Hindlimb muscle (tissue), 1 donor: ENCODE measurements at regions not wholly inside any gene's neighbourhood (a gene's known extent, or its start where the extent isn't known, plus 50 kb on each side); places are given as distances from the start of the nearest gene placed in this dataset.

Source experiments
- DNase-seq: peaks from one replicate; pipeline ENCODE4 v3.0.0-alpha.2; 2013

DNA sequence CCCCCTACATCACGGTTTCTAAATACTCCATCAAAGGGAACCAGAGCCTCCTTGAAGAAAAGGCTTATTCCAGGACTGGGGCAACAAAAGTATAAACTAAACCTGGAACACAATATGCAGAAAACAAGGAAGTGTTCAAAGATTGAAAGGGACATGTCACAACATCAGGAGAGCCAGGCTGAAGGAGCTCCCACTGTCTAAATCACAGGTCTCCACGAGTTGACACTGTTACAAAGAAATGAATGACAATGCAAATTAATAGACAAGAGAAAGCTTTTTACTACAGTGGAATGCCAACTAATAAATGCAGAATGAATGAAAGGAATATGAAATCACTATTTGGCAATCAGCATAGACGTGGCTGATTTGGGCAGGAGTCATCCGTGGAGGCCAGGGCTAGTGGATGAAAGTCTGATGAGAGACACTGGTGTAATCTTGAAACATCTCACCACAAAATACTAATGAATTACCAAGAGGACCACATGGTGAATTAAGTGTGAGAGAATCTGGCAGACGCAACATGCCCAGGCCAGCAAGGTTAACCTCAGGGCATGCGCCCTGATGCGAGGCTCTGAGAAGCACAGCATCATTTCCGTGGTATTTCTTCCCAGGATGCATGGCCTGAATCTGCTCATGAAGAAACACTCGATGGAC, 123.8 kb upstream of the TJP1 start:
- no peak for DNase-seq

DNA sequence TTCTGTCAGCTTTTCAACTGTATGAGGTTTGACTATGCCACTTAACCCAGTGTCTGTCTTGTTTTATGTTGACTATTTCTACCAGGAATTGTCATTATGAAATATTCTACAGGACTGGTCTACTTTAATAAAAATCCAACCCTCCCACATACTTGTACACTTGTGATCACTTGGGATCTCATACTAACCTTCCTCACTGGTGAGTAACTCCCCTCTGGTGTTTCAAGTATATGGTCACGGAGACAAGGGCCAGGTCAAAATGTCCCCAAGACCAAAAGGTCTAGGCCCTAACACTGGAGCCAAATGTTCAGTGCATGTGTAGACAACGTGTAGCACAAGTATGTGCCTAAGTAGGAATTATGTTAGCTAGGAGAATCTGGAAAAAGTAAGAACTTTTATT, 122.7 kb upstream of the TJP1 start:
- no peak for DNase-seq

- no peak for DNase-seq
Observed at GRCh38 chr15:29942548-29942947, 120.3 kb upstream of the TJP1 start.

DNA sequence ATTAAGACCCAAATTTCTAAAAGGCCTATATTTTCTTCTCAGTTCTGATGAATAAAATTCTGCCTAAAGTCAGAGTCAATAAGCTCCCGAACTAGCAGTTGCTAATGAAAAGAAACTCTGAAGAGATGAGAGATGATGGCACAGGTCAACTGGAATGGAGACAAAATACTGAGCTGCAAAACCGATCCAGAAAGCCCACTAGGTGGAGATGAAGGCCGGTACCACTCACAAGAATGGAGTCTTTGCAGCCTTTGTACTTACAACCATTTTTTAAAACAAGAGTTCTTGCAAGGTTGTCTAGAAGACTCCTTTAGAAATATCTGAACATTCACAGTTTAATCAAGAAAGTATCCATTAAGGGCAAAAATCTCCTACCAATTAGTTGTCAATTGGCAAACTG, 119.9 kb upstream of the TJP1 start:
- no peak for DNase-seq

DNA sequence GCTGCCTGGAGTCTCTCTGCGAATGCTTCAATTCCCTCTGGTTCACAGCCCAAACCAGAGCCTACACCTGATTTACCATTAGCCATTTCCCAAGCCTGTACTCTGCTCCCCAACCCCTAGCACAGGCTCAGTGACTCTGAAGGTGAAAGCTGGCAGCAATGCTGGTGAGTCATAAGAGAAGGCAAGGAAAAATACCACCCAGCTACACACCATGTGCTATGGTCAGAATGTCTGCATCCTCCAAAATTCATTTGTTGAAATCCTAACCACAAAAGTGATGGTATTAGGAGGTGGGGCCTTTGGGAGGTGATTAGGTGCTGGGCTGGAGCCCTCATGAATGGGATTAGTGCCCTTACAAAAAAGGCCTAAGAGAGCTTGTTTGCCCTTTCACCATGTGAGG, 117.1 kb upstream of the TJP1 start:
- no peak for DNase-seq

- DNase-seq, result no peak
Observed at GRCh38 chr15:29938361-29939335, 116.4 kb upstream of the TJP1 start.

DNA sequence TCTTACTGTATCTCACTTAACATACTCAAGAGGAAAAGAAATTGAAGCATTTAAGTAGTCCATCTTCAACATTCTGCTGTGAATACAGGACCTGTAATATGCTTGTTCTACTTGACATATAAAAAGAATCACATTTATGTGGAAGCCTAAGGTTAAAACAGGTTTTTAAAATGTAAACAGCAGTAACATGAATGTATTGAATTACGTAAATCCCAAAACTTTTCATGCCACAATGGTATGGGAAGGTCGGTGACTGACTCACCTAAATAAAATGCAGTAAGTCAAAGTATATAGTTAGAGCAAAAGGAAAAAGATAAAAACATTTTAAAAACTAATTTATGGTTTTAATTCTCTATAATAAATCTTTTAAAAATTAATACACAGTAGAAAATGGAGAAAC, 115.7 kb upstream of the TJP1 start:
- DNase-seq, result no peak

DNA sequence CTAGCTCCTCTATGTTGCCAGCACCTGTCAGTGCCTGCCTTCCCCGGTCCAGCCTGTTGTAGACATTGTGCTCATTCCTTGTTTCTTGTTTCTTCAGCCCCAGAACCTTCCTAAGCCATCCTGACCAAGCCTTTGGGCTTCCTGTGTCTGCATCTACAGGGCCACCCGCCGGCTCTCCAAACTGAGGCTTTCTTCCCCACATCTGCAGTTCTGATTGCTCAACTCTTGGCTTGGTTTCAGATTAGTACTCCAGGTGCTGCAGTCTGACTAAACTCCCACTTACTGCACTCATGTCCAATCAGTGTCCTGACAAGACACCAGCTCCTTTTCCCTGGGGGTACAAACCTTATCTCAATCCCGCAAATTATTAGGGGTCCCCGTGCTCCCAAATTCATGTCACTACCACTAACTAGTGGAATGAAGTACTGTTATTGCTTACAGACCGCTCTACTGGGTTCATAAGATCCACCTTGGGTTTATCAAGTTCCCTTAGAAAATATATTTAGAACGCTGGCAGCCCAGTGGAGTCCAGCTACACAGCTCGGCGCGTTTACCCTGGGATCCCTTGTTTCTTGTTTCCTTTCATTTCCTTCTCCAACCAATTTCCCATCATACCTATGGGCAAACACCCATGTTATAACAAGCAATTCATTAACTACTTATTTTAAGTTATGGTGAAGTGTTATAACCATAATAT, 114.2 kb upstream of the TJP1 start:
- no peak for DNase-seq

DNA sequence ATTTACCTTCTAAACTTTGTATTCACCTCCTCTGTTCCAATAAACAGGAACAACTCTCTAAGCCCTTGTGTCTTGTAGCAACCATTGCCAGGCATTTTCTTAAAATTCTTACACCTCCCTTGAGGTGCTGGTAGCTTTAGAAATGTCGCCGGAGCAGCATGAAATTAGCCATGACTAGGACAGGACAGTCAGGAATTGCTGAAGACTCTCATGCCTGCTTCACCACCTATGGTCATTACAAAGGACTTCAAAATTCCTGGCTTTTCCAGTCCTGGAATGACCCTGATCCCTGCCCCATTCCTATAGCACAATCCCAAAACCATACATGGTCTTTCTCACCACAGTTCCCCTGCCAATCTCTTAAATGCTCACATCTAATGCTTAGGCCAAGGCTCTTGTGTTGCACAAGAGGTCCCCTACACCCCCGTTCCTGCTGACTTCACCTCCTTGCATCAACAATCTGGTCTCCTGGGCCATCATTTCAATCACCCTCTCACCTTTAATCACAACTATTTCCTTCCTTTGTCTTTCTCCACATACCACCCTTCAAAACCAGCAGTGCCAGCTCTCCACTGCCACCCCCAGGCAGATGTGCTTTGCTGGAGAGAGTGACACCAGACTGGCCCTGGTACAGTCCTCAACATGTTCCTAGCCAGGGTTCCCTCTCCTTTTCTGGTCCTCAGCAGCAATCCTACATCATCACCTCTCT, 113.2 kb upstream of the TJP1 start:
- no peak for DNase-seq

DNA sequence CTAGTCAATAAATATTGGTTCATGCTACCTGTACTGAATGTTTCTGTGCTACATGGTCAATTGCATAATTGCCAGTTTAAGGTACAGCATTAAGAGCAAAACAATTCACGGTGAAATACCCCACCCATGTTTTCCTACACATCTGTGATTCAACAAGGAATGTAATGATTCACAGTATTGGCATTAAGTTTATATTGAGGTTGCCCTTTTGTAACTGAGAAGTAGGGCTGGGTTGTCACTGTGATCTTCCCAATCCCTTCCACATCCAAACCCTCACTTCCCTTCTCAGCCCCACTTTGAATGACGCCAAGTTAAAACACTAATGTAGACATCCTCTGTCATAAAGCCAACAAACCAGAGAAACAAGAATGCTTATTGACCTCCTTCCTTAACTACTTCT, 112.0 kb upstream of the TJP1 start:
- no peak for DNase-seq

DNA sequence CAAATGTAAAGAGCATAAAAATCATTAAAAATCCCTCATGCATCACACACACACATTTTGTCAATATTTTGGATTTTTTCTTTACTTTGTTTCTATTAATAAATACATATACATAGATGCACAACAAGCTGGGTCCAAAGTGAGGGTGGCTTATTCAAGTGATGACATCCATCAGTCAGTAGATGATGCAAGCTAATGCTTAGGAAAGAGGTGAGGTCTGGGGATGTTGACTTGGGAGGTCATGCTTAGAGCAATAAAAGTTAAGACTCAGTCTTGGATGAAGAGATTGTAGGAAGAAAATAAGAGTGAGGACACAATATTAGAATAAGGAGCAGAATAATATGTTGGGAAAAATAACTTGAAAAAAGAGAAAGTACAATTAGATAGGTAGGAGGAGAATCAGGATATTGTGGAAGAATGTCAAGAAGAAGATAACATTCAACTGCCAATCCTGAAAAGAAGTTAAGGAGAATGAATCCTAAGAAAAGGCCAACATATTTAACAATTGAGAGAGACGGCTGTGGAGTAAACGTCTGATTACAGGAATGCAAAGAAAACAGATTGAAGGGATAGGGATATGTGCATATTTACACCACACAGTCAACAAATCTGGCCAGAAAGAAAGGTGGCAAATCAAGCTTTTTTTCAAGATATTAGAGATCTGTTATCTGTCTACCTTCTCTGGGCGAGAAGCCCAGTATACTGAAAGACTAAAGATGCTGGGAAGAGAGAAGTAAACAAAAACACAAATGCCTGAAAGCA, 111.0 kb upstream of the TJP1 start:
- no peak for DNase-seq

DNA sequence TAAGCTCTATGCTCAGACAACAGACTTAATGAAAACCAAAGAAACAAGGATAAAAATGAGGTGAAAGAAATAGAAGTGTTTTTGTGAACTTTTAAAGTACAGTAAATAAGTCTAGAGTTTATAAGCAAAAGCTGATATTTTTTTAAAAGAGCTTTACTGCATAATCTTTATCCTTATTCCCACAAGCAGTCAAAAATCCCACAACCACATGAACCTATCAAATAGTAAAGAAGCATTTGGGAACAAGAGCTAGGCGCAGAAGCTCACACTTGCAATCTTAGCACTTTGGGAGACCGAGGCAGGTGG, 103.8 kb upstream of the TJP1 start:
- DNase-seq, result no peak

DNA sequence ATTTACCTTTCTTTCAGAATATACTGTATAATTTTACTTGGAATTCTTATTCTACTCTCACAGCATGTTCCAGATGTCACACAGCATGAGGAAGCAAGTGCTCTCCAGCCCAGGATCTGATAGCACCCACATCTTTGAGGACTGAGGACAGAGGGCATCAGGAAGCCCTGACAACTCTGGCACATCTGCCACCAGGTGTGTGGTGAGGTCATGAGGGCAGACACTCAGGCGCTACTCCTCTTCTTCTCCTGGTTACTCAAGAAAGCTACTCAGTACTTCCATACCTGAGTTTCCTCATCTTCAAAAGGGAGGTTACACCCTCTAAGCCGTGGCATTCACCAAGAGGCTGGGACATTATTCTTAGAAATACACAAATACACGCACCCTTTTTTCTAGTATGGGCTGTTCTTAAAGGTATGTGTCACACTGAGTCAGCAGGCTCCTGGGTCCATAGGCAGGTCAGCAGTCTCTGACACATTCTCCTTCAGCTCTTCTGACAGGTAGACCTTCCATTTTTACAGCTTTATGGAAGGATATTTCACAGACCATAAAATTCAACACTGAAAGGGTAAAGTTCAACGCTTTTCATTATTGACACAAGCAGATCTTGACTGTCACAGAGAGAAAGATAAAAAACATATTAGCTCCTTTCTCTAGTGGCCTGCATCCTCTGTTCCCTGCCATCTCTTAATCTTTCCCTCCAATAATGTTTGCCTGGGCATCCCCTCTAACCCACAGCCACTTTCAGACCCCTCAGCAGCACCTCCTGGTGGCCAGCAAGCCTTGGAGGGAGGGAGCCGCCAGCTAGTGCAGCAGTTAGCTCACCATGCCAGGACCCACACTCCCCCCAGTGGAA, 103.2 kb upstream of the TJP1 start:
- DNase-seq, result peak; percentile 48

DNA sequence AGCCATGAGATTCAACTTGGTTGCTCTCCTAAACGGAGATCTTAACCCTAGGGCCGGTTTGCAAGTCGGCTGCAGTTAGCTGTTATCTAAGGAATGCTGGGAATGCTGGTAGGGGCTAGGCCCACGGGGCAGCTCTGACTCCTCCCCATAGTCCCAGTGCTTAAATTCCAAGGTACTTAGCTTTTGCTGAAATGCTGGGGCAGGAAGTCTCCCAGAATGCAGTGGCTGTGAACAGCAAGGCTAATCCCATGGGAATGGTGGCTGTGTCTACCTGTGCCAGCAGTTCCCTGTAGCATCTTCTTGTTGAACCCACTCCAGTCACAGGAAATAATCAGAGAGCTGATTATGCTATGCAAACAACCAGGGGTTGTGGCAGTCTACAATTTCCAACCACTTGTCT, 102.5 kb upstream of the TJP1 start:
- no peak for DNase-seq

GRCh38 chr15:29922191-29922590, 99.9 kb upstream of the TJP1 start:
- no peak for DNase-seq

DNA sequence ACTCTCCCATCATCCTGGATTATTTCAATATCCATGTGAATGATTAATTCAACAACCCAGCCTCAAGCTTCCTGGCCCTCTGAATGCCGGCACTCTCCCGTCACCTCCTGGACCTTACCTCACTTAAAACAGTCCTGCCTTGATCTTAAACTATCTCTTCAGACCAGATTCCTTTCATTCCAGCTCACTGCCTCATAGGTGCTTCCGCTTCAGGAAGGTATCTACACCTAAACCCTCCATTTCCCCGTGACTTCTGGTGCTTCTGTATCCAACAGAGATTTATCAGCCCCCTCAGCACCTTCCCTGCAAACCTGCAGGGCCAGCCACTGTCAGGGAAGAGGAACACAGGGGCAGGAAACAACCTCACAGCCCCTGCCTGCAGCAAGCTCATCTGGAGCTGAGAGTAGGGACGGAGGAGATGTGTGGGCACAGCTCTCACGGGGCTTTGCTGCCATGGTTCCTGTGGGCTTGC, 98.9 kb upstream of the TJP1 start:
- DNase-seq, result no peak

DNA sequence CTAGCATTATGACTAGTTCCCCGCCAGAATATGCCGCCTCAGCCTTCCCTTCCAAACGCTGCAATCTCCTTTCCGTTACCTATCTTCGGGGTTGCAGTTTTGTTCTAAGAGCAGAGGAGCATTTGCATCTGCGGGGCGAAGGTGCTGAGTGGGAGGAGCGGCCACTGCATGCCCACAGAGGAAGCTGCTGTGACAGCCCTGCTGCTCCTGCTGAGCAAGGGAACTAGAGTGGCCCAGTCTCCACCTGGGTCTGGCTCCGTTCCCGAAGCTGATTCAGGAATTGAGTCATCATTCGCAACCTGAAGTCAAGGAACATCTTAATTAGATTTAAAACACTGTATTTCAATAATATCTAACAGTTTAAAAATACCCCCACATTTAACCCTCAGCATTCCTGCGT, 98.2 kb upstream of the TJP1 start:
- no peak for DNase-seq

GRCh38 chr15:29919380-29919881, 97.2 kb upstream of the TJP1 start:
- no peak for DNase-seq

GRCh38 chr15:29917600-29918597, 95.6 kb upstream of the TJP1 start:
- no peak for DNase-seq

DNA sequence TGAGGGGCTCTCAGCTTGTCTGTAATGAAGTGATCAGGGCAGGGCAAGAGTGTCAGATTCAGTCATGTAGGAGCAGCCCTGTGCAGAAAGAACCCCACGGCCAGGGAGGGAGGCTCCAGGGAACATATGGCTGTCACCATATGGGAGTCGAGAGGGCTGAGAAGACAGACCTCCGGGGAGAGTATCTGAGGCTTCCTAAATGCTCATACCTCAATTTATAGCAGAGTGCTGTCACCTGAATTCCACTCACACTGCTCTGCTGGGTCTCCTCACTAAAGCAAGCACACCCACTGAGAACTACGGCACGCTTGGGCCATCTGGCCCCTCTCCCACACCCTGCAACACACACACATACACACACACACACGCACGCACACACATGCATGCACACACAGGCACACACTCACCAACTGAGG, 92.3 kb upstream of the TJP1 start:
- DNase-seq, result no peak
